K562 (cell line): ENCODE measurements at regions not wholly inside any gene's neighbourhood (a gene's known extent, or its start where the extent isn't known, plus 50 kb on each side); places are given as distances from the start of the nearest gene placed in this dataset.

Experiments
- ATAC-seq: fragments of 200-7000 bp; cut with Tn5 transposase; 3 replicates; pipeline ENCODE4 v1.9.1; 2020; ENCODE audit warnings: moderate library complexity
- BruUV-seq: library from RNA; stranded (reverse); fragments of 400-500 nt; replicated peaks from 2 replicates; lab custom pipeline; 2021; lab: Mats Ljungman, UMichigan
- CTCF ChIA-PET: fragments of 300-600 bp; formaldehyde crosslinking; extraction: SDS; loops from one replicate; lab custom pipeline; 2021; ENCODE audit warnings: low intra/inter-chr PET ratio; lab: Yijun Ruan, JAX
- POLR2A ChIA-PET: fragments of 300-600, 350-650 bp; sonication (Branson Sonifier 250); formaldehyde crosslinking; extraction: SDS; loops from one replicate; lab custom pipeline; 2021; ENCODE audit warnings: antibody characterized with exemption, inconsistent platforms; lab: Yijun Ruan, JAX
- DNase-seq, 4 experiments: peaks; one replicate each; pipeline versions ENCODE4 v3.0.0 to v3.0.0-alpha.2; 2011 to 2018; ENCODE audit warnings: low spot score in 3 of 4, mixed read lengths in 3 of 4; ENCODE audit errors: extremely low read depth in 1 of 4
- FAIRE-seq: peaks from 2 replicates; lab custom pipeline; 2011; peaks lifted over from hg19 to GRCh38; lab: Jason Lieb, UNC
- H2AFZ ChIP-seq: 2 replicates; pipeline ENCODE4 v1.6.0; 2011; ENCODE audit warnings: low read depth, low read length, control low read depth, inconsistent platforms
- H3K27ac ChIP-seq: fragments of 200-600 bp; 3 replicates; pipeline ENCODE4 v1.8.0; 2011; ENCODE audit warnings: low read depth, mild to moderate bottlenecking, control low read depth, inconsistent platforms, low read length, moderate library complexity, mixed read lengths; ENCODE audit errors: extremely low read depth
- H3K27me3 ChIP-seq, 2 experiments: fragments of 300-600 bp in 1 of 2; 2 replicates in 1 of 2; 3 replicates in 1 of 2; pipeline versions ENCODE4 v1.6.0 to v1.8.0; 2011; ENCODE audit warnings: inconsistent platforms in 2 of 2, low read length in 2 of 2, mild to moderate bottlenecking in 1 of 2, mixed read lengths in 1 of 2, moderate library complexity in 1 of 2; ENCODE audit not compliant: control insufficient read depth in 2 of 2, insufficient read depth in 2 of 2
- H3K36me3 ChIP-seq: fragments of 300-600 bp; 3 replicates; pipeline ENCODE4 v1.8.0; 2011; ENCODE audit warnings: mild to moderate bottlenecking, low read length, inconsistent platforms; ENCODE audit not compliant: control insufficient read depth, insufficient read depth
- H3K4me1 ChIP-seq, 2 experiments: fragments of 200-600 bp in 1 of 2; replicated peaks in 1 of 2; 2 replicates in 1 of 2; 3 replicates in 1 of 2; pipeline versions ENCODE4 v1.5.1 to v1.8.0; 2011; ENCODE audit warnings: inconsistent platforms in 2 of 2, low read length in 2 of 2, mild to moderate bottlenecking in 1 of 2, mixed read lengths in 1 of 2, moderate library complexity in 1 of 2; ENCODE audit not compliant: control insufficient read depth in 2 of 2, insufficient read depth in 2 of 2
- H3K4me2 ChIP-seq: 2 replicates; pipeline ENCODE4 v1.6.1; 2011; ENCODE audit warnings: low read length, control low read depth, inconsistent platforms, mixed read lengths; ENCODE audit not compliant: insufficient read depth
- H3K4me3 ChIP-seq: fragments of 200-600 bp; sonication (generic), shearing (Covaris generic); 2 replicates; pipeline ENCODE4 v1.5.1; 2016; ENCODE audit warnings: control low read depth, inconsistent platforms
- H3K79me2 ChIP-seq: fragments of 200-600 bp; 3 replicates; pipeline ENCODE4 v1.8.0; 2011; ENCODE audit warnings: low read length, inconsistent platforms; ENCODE audit not compliant: control insufficient read depth, insufficient read depth
- H3K9ac ChIP-seq, 2 experiments: 2 replicates each; pipeline versions ENCODE4 v1.6.0 to v1.6.1; 2011; ENCODE audit warnings: low read depth in 2 of 2, low read length in 2 of 2, control low read depth in 1 of 2, inconsistent platforms in 1 of 2, mild to moderate bottlenecking in 1 of 2, mixed read lengths in 1 of 2; ENCODE audit not compliant: insufficient read depth in 1 of 2
- H3K9me1 ChIP-seq: one replicate; pipeline ENCODE4 v1.6.0; 2011; ENCODE audit warnings: inconsistent platforms, mild to moderate bottlenecking, low read length, moderate library complexity; ENCODE audit not compliant: control insufficient read depth, insufficient read depth
- H3K9me3 ChIP-seq: replicated peaks from 2 replicates; pipeline ENCODE4 v1.5.1; 2011; ENCODE audit warnings: low read depth, low read length, inconsistent platforms; ENCODE audit not compliant: control insufficient read depth, insufficient read depth
- H4K20me1 ChIP-seq: replicated peaks from 2 replicates; pipeline ENCODE4 v1.6.1; 2011; ENCODE audit warnings: low read length, inconsistent platforms, mixed read lengths; ENCODE audit not compliant: control insufficient read depth, insufficient read depth
- BDP1 ChIP-seq: IDR thresholded peaks from 3 replicates; pipeline ENCODE4 v1.6.1; 2011; ENCODE audit not compliant: insufficient read length, insufficient read depth
- CCNT2 ChIP-seq: IDR thresholded peaks from 2 replicates; pipeline ENCODE4 v1.6.1; 2011; ENCODE audit warnings: borderline replicate concordance, low read depth, mild to moderate bottlenecking, moderate library complexity, mixed read lengths, low read length; ENCODE audit not compliant: insufficient read length; ENCODE audit errors: extremely low read depth
- JUND ChIP-seq, 2 experiments: IDR thresholded peaks; 2 replicates in 1 of 2; 3 replicates in 1 of 2; pipeline ENCODE4 v1.6.1; 2011; ENCODE audit warnings: borderline replicate concordance in 2 of 2, low read depth in 2 of 2, low read length in 2 of 2, improper control_type of control experiment in 1 of 2, missing biosample characterization in 1 of 2, missing genetic modification characterization in 1 of 2, missing genetic modification reagents in 1 of 2
- MTA1 ChIP-seq: fragments of 450-650 bp; IDR thresholded peaks from 2 replicates; pipeline ENCODE4 v1.6.1; 2017; ENCODE audit warnings: borderline replicate concordance
- NCOR1 ChIP-seq: fragments of 450-650 bp; IDR thresholded peaks from 2 replicates; pipeline ENCODE4 v1.6.1; 2016; ENCODE audit warnings: mild to moderate bottlenecking, moderate library complexity
- NFIC ChIP-seq: fragments of 450-650 bp; IDR thresholded peaks from 2 replicates; pipeline ENCODE4 v1.6.1; 2017; ENCODE audit warnings: mild to moderate bottlenecking, inconsistent platforms
- ZNF3 ChIP-seq: fragments of 250-450 bp; sonication (Bioruptor Pico); IDR thresholded peaks from 2 replicates; pipeline ENCODE4 v1.5.0; 2021; ENCODE audit warnings: mild to moderate bottlenecking, moderate library complexity
- ZNF384 ChIP-seq: IDR thresholded peaks from 2 replicates; pipeline ENCODE4 v1.6.1; 2012; ENCODE audit warnings: low read depth, low read length, improper control_type of control experiment
- ZNF592 ChIP-seq: fragments of 450-650 bp; IDR thresholded peaks from 2 replicates; pipeline ENCODE4 v1.6.1; 2017; ENCODE audit warnings: antibody characterized with exemption, mild to moderate bottlenecking
- WGBS: fragments of 100-300 bp; shearing (Covaris generic); methylation state at CpG from one replicate; pipeline ENCODE4 v1.1.6; 2016; ENCODE audit warnings: low coverage, mixed read lengths; ENCODE audit not compliant: insufficient coverage; ENCODE audit errors: missing lambda C conversion rate; 5-methylcytosine and 5-hydroxymethylcytosine counted together
- in situ Hi-C: fragments of 300-500 bp; cut with MboI; formaldehyde crosslinking; loops from 4 replicates; pipeline ENCODE4 v1.15.0; 2018; ENCODE audit warnings: inconsistent platforms, mixed read lengths
- intact Hi-C: fragments of 100-400 bp; cut with micrococcal nuclease; formaldehyde crosslinking; loops from 2 replicates; pipeline ENCODE4 v1.14.2; 2022

GRCh38 chr13:99041788-99042187, 63.9 kb upstream of the DOCK9 start:
- Histone ChIP-seq H4K20me1 (no peaks in the 10 kb centered on the region), H3K4me2 (no peak overlapping the region), H3K36me3 (no peaks in the 10 kb centered on the region; the same call in 2 of the 3 replicates), H3K4me1 (peaks cover 0 to 26% of the 10 kb centered on the region in 2 experiments; a peak in 3 of 5 replicates), H3K27me3 (no peaks in the 10 kb centered on the region), H2AFZ (no peak overlapping the region), H3K4me3 (no peak overlapping the region), H3K9ac (no peak overlapping the region), H3K27ac (no peak overlapping the region), H3K79me2 (peaks cover 7% of the 10 kb centered on the region; the same call in 2 of the 3 replicates), H3K9me3 (no peaks in the 10 kb centered on the region), H3K9me1 (no peaks in the 10 kb centered on the region)
- FAIRE-seq (no peak), ATAC-seq (no peak; the same call in 2 of the 3 replicates), DNase-seq (no peak)
- no TSS peak for BruUV-seq
- intact Hi-C loops (no loop called here), in situ Hi-C loops (no loop called here)
- peak; percentile 21; the same call in 1 of the 2 replicates for TF ChIP-seq NFIC
- no peak for TF ChIP-seq ZNF3
- WGBS = 28% methylated on average over 5 of the region's 5 CpGs
- POLR2A ChIA-PET = no interaction called here
- CTCF ChIA-PET = no interaction called here

DNA sequence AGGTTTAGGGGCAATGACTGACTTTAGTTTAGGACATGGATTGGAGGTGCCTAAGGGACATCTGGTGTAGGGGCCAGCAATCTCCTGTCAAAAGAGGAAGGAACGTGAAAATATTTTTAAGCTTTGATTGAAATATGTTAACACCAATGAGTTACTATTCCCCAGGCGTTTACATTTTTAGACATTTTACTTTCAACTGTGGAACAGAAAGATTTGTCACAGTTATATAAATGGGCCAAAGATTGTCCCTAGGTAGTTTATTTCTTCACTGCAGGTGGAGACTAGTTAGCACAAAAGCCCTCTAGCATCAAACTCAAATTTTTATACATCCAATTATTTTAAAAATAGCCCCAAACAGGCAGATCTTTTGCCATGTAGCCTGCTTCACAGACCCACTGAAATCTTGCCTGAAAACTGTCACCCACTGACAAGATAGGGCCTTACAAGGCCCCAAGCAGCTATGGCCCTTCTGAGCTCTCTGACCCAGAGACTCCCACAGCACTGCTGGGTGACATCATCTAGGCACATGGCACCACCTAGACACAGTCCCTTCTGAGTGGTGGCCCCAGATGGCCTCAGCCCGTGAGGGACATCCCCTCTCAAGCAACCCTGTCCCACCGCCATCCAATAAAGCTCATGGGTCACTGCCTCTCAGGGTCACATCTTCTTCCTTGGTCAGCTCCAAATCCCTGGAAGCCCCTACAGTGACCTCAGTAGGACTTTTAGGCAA, 64.8 kb upstream of the DOCK9 start:
- Histone ChIP-seq H3K27ac (no peak overlapping the region), H3K4me2 (no peak overlapping the region), H2AFZ (no peak overlapping the region), H3K9me3 (no peaks in the 10 kb centered on the region), H3K79me2 (peaks cover 7% of the 10 kb centered on the region; the same call in 2 of the 3 replicates), H3K4me1 (peaks cover 0 to 28% of the 10 kb centered on the region in 2 experiments; a peak in 3 of 5 replicates), H3K9ac (peak overlapping the region in 1 of 2 experiments; percentile 29; a peak in 2 of 4 replicates), H3K27me3 (no peaks in the 10 kb centered on the region), H3K9me1 (no peaks in the 10 kb centered on the region), H4K20me1 (no peaks in the 10 kb centered on the region), H3K4me3 (no peak overlapping the region), H3K36me3 (no peaks in the 10 kb centered on the region; the same call in 2 of the 3 replicates)
- intact Hi-C loops (no loop called here), in situ Hi-C loops (no loop called here)
- peak; percentile 58 for FAIRE-seq
- POLR2A ChIA-PET = interaction anchor here (0.6 to 1.1 kb wide), 2 partner anchors 14 to 220 kb away, joined by 3 to 4 read pairs; no protein-coding TSS in a partner anchor
- peak; percentile 79 for ATAC-seq
- 56% methylated on average over 4 of the region's 4 CpGs for WGBS
- DNase-seq = peak in 2 of 4 experiments; percentile 15 to 41
- CTCF ChIA-PET = no interaction called here
- no TSS peak for BruUV-seq
- TF ChIP-seq NCOR1 = no peak
- no peak for TF ChIP-seq CCNT2
- TF ChIP-seq ZNF592 = peak; percentile 19; the same call in 1 of the 2 replicates
- no peak for TF ChIP-seq ZNF384
- TF ChIP-seq BDP1 = no peak
- peak; percentile 65; the same call in 1 of the 2 replicates for TF ChIP-seq JUND (IDR thresholded peaks at IDR 0.05; ENCODE audit: borderline replicate concordance, low read depth, low read length)
- TF ChIP-seq JUND (tag; IDR thresholded peaks at IDR 0.05; ENCODE audit: borderline replicate concordance, low read depth, low read length) = peak; percentile 44; the same call in 2 of the 3 replicates
- TF ChIP-seq MTA1 = no peak
